ENCODE measurements at regions not wholly inside any gene's neighbourhood (a gene's known extent, or its start where the extent isn't known, plus 50 kb on each side); places are given as distances from the start of the nearest gene placed in this dataset.

GRCh38 chr13:20312292-20312691 lies 80.2 kb upstream of the GJB6 start:
- Histone ChIP-seq H2BK12ac (ENCODE audit: low read length) (no peak overlapping the region), H3K4me3 (ENCODE audit: low read depth, low read length) (no peak overlapping the region), H2AK5ac (ENCODE audit: low read length) (no peak overlapping the region), H4K91ac (ENCODE audit: low read depth, low read length) (no peak overlapping the region), H3K23ac (ENCODE audit: low read length) (no peak overlapping the region), H3K14ac (ENCODE audit: low read length) (no peak overlapping the region), H3K36me3 (ENCODE audit: control insufficient read depth in 1 of 2, insufficient read depth in 2 of 2, low read length in 2 of 2) (peaks cover 0 to 2% of the 10 kb centered on the region in 2 experiments), H4K12ac (ENCODE audit: low read depth, low read length) (no peak overlapping the region), H2BK120ac (ENCODE audit: insufficient read depth, low read length, poor library complexity) (no peak overlapping the region), H3K9ac (ENCODE audit: low read length) (no peak overlapping the region), H3K79me2 (ENCODE audit: control insufficient read depth, insufficient read depth, low read length, poor library complexity) (no peaks in the 10 kb centered on the region), H3K4me2 (ENCODE audit: low read length) (no peak overlapping the region), H4K8ac (ENCODE audit: low read depth, low read length) (no peak overlapping the region), H3K9me3 (ENCODE audit: insufficient read depth, low read depth, low read length) (peaks cover 3% of the 10 kb centered on the region), H3K27me3 (ENCODE audit: insufficient read depth, low read length) (no peaks in the 10 kb centered on the region), H3K4ac (ENCODE audit: low read depth, low read length) (no peak overlapping the region), H3K79me1 (ENCODE audit: low read length) (no peaks in the 10 kb centered on the region), H2AFZ (ENCODE audit: insufficient read depth, low read length, poor library complexity) (no peak overlapping the region), H3K4me1 (ENCODE audit: control insufficient read depth in 1 of 2, insufficient read depth in 2 of 2, low read length in 2 of 2) (no peaks in the 10 kb centered on the region), H2BK5ac (ENCODE audit: low read depth, low read length, poor library complexity) (no peak overlapping the region), H3K27ac (ENCODE audit: low read depth, low read length) (no peak overlapping the region), H3K18ac (ENCODE audit: low read length) (no peak overlapping the region)
- WGBS (ENCODE audit: extremely low coverage, insufficient coverage, insufficient read length), result no CpG with 5 or more reads among the region's 5 CpGs
- DNase-seq, result no peak

GRCh38 chr13:20311596-20311995 lies 79.5 kb upstream of the GJB6 start:
- no peaks in the 10 kb centered on the region for H3K4me1 ChIP-seq (ENCODE audit: control insufficient read depth in 1 of 2, insufficient read depth in 2 of 2, low read length in 2 of 2)
- no peak overlapping the region for H2AK5ac ChIP-seq (ENCODE audit: low read length)
- WGBS (ENCODE audit: extremely low coverage, insufficient coverage, insufficient read length), result no CpG with 5 or more reads among the region's 2 CpGs
- H3K27ac ChIP-seq (ENCODE audit: low read depth, low read length), result no peak overlapping the region
- no peak overlapping the region for H2BK5ac ChIP-seq (ENCODE audit: low read depth, low read length, poor library complexity)
- DNase-seq, result no peak
- no peak overlapping the region for H3K23ac ChIP-seq (ENCODE audit: low read length)
- no peak overlapping the region for H4K91ac ChIP-seq (ENCODE audit: low read depth, low read length)
- no peak overlapping the region for H4K12ac ChIP-seq (ENCODE audit: low read depth, low read length)
- H3K4ac ChIP-seq (ENCODE audit: low read depth, low read length), result no peak overlapping the region
- H2BK12ac ChIP-seq (ENCODE audit: low read length), result no peak overlapping the region
- no peak overlapping the region for H3K4me3 ChIP-seq (ENCODE audit: low read depth, low read length)
- H3K18ac ChIP-seq (ENCODE audit: low read length), result no peak overlapping the region
- no peak overlapping the region for H4K8ac ChIP-seq (ENCODE audit: low read depth, low read length)
- no peak overlapping the region for H3K9ac ChIP-seq (ENCODE audit: low read length)
- H2BK120ac ChIP-seq (ENCODE audit: insufficient read depth, low read length, poor library complexity), result no peak overlapping the region
- H2AFZ ChIP-seq (ENCODE audit: insufficient read depth, low read length, poor library complexity), result no peak overlapping the region
- H3K36me3 ChIP-seq (ENCODE audit: control insufficient read depth in 1 of 2, insufficient read depth in 2 of 2, low read length in 2 of 2), result peaks cover 0 to 3% of the 10 kb centered on the region in 2 experiments
- no peaks in the 10 kb centered on the region for H3K79me1 ChIP-seq (ENCODE audit: low read length)
- no peak overlapping the region for H3K14ac ChIP-seq (ENCODE audit: low read length)
- H3K27me3 ChIP-seq (ENCODE audit: insufficient read depth, low read length), result no peaks in the 10 kb centered on the region
- H3K79me2 ChIP-seq (ENCODE audit: control insufficient read depth, insufficient read depth, low read length, poor library complexity), result no peaks in the 10 kb centered on the region
- no peak overlapping the region for H3K4me2 ChIP-seq (ENCODE audit: low read length)
- H3K9me3 ChIP-seq (ENCODE audit: insufficient read depth, low read depth, low read length), result peaks cover 4% of the 10 kb centered on the region

DNA sequence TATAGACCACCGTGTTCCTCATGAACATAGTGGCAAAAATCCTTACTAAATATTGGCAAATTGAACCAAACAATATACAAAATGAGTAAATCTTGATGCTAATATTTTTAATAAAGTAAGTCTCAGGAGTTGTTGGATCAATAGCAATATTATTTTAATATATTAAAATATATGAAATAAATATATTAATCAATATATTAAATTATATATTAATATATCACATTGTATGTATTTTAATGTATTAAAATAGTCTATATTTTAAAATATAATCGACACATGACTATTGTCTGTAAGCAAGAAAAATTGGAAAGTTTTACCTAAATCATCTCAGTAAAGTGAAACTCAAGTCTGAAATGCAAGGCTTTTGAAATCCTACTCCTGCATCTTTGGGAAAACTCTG lies 78.9 kb upstream of the GJB6 start:
- peaks cover 4% of the 10 kb centered on the region for H3K9me3 ChIP-seq (ENCODE audit: insufficient read depth, low read depth, low read length)
- no peak overlapping the region for H2BK12ac ChIP-seq (ENCODE audit: low read length)
- no peaks in the 10 kb centered on the region for H3K79me2 ChIP-seq (ENCODE audit: control insufficient read depth, insufficient read depth, low read length, poor library complexity)
- no peak overlapping the region for H3K4me3 ChIP-seq (ENCODE audit: low read depth, low read length)
- no peak overlapping the region for H3K23ac ChIP-seq (ENCODE audit: low read length)
- no peaks in the 10 kb centered on the region for H3K79me1 ChIP-seq (ENCODE audit: low read length)
- no peak overlapping the region for H3K4ac ChIP-seq (ENCODE audit: low read depth, low read length)
- no peak overlapping the region for H4K12ac ChIP-seq (ENCODE audit: low read depth, low read length)
- H3K18ac ChIP-seq (ENCODE audit: low read length), result no peak overlapping the region
- H3K36me3 ChIP-seq (ENCODE audit: control insufficient read depth in 1 of 2, insufficient read depth in 2 of 2, low read length in 2 of 2), result peaks cover 0 to 3% of the 10 kb centered on the region in 2 experiments
- H3K27me3 ChIP-seq (ENCODE audit: insufficient read depth, low read length), result no peaks in the 10 kb centered on the region
- no peak overlapping the region for H2AK5ac ChIP-seq (ENCODE audit: low read length)
- no peak overlapping the region for H3K4me2 ChIP-seq (ENCODE audit: low read length)
- H3K9ac ChIP-seq (ENCODE audit: low read length), result no peak overlapping the region
- no peak overlapping the region for H4K91ac ChIP-seq (ENCODE audit: low read depth, low read length)
- no peak overlapping the region for H3K27ac ChIP-seq (ENCODE audit: low read depth, low read length)
- H3K14ac ChIP-seq (ENCODE audit: low read length), result no peak overlapping the region
- no peak overlapping the region for H2BK5ac ChIP-seq (ENCODE audit: low read depth, low read length, poor library complexity)
- H3K4me1 ChIP-seq (ENCODE audit: control insufficient read depth in 1 of 2, insufficient read depth in 2 of 2, low read length in 2 of 2), result no peaks in the 10 kb centered on the region
- H2BK120ac ChIP-seq (ENCODE audit: insufficient read depth, low read length, poor library complexity), result no peak overlapping the region
- DNase-seq, result no peak
- WGBS (ENCODE audit: extremely low coverage, insufficient coverage, insufficient read length), result no CpG with 5 or more reads among the region's 2 CpGs
- no peak overlapping the region for H2AFZ ChIP-seq (ENCODE audit: insufficient read depth, low read length, poor library complexity)
- H4K8ac ChIP-seq (ENCODE audit: low read depth, low read length), result no peak overlapping the region

DNA sequence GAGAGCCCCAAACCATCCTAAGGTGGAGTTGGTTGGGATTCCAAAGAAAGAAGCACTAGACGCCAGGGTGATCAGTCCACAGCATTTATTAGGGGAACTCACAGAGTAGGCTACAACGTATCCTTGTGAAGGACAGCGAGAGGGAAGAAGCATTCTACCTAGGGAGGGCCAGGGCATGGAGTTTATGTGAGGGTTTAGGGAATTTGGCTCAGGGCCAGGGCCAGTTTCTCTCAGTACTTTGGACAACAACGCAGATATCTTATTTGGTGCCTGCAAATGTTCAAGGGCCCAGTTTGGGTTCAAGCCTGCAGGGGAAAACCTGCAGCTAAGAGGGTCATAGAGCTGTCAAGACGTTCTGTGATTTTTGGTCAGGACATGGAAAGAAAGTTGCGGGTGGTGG lies 73.9 kb upstream of the GJB6 start:
- Histone ChIP-seq H2BK120ac (ENCODE audit: insufficient read depth, low read length, poor library complexity) (no peak overlapping the region), H2AK5ac (ENCODE audit: low read length) (no peak overlapping the region), H3K9ac (ENCODE audit: low read length) (no peak overlapping the region), H3K4ac (ENCODE audit: low read depth, low read length) (no peak overlapping the region), H2BK12ac (ENCODE audit: low read length) (no peak overlapping the region), H4K12ac (ENCODE audit: low read depth, low read length) (no peak overlapping the region), H3K27me3 (ENCODE audit: insufficient read depth, low read length) (no peaks in the 10 kb centered on the region), H3K36me3 (ENCODE audit: control insufficient read depth in 1 of 2, insufficient read depth in 2 of 2, low read length in 2 of 2) (peaks cover 0 to 3% of the 10 kb centered on the region in 2 experiments), H3K18ac (ENCODE audit: low read length) (no peak overlapping the region), H3K79me1 (ENCODE audit: low read length) (no peaks in the 10 kb centered on the region), H2AFZ (ENCODE audit: insufficient read depth, low read length, poor library complexity) (no peak overlapping the region), H3K9me3 (ENCODE audit: insufficient read depth, low read depth, low read length) (peaks cover 8% of the 10 kb centered on the region), H3K27ac (ENCODE audit: low read depth, low read length) (no peak overlapping the region), H3K23ac (ENCODE audit: low read length) (no peak overlapping the region), H3K4me2 (ENCODE audit: low read length) (no peak overlapping the region), H3K4me3 (ENCODE audit: low read depth, low read length) (no peak overlapping the region), H2BK5ac (ENCODE audit: low read depth, low read length, poor library complexity) (no peak overlapping the region), H3K79me2 (ENCODE audit: control insufficient read depth, insufficient read depth, low read length, poor library complexity) (no peaks in the 10 kb centered on the region), H3K14ac (ENCODE audit: low read length) (no peak overlapping the region), H4K91ac (ENCODE audit: low read depth, low read length) (no peak overlapping the region), H3K4me1 (ENCODE audit: control insufficient read depth in 1 of 2, insufficient read depth in 2 of 2, low read length in 2 of 2) (peaks cover 3 to 5% of the 10 kb centered on the region in 2 experiments), H4K8ac (ENCODE audit: low read depth, low read length) (no peak overlapping the region)
- WGBS (ENCODE audit: extremely low coverage, insufficient coverage, insufficient read length), result no CpG with 5 or more reads among the region's 6 CpGs
- DNase-seq, result no peak

Data from trophoblast cell (in vitro differentiated cells and primary cell).